ENCODE measurements at regions not wholly inside any gene's neighbourhood (a gene's known extent, or its start where the extent isn't known, plus 50 kb on each side); places are given as distances from the start of the nearest gene placed in this dataset.

DNA sequence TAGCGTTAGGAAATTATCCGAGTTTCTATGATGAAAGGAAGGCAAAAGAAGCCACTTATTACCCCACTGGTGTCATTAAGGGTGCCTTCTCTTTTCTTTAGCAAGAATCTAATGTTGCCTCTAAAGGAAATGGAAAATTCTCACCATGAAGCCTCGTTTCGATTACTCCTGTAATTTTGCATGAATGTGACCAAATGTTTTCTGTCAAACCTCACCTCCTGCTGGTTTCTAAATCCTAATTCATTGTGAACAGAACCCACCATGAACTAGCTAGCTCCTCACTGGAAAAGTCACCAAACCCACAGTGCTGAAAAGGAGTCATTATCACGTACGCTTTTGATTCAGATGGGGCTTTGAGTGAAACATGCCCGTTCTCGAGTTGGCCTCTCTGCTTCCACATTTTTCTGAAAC, 119.9 kb downstream of the COPS8 start:
- Histone ChIP-seq H3K9me1 (replicated peaks; ENCODE audit: control insufficient read depth, extremely low read depth, insufficient read depth, low read length) (no peaks in the 10 kb centered on the region), H2AFZ (ENCODE audit: low read depth, low read length) (no peak overlapping the region), H3K27ac (ENCODE audit: insufficient read depth, low read depth, low read length) (no peak overlapping the region), H3K79me2 (ENCODE audit: control insufficient read depth, insufficient read depth, low read length) (no peaks in the 10 kb centered on the region), H3K4me3 (replicated peaks in 1 of 3; ENCODE audit: insufficient read depth in 1 of 3, low read depth in 1 of 3, low read length in 3 of 3) (no peak overlapping the region), H3K4me2 (ENCODE audit: insufficient read depth, low read length) (no peak overlapping the region), H3K36me3 (ENCODE audit: control insufficient read depth in 2 of 2, extremely low read depth in 1 of 2, insufficient read depth in 2 of 2, low read length in 2 of 2) (no peaks in the 10 kb centered on the region), H3K4me1 (ENCODE audit: control insufficient read depth, extremely low read depth, insufficient read depth, low read length) (peaks cover 6% of the 10 kb centered on the region), H4K20me1 (replicated peaks; ENCODE audit: control insufficient read depth, extremely low read depth, insufficient read depth, low read length) (no peaks in the 10 kb centered on the region), H3K9ac (replicated peaks; ENCODE audit: extremely low read depth, insufficient read depth, low read length) (no peak overlapping the region), H3K9me3 (replicated peaks; ENCODE audit: control insufficient read depth, insufficient read depth, low read length) (no peaks in the 10 kb centered on the region), H3K27me3 (ENCODE audit: control insufficient read depth in 2 of 2, insufficient read depth in 2 of 2, low read length in 2 of 2) (peaks cover 0 to 2% of the 10 kb centered on the region in 2 experiments)
- DNase-seq (ENCODE audit: low read depth, low spot score) (no peak), FAIRE-seq (no peak)
- BruUV-seq (replicated peaks), result no TSS peak
- ChIA-PET CTCF (interaction anchor here (1.1 kb wide), 1 partner anchor 40 kb away, joined by 3 read pairs; no protein-coding TSS in a partner anchor), POLR2A (no interaction called here)
- no peak for TF ChIP-seq MYC (IDR thresholded peaks at IDR 0.05; ENCODE audit: low read depth, low read length)
- TF ChIP-seq, protein P1, sequence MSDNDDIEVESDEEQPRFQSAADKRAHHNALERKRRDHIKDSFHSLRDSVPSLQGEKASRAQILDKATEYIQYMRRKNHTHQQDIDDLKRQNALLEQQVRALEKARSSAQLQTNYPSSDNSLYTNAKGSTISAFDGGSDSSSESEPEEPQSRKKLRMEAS (IDR thresholded peaks at IDR 0.05; ENCODE audit: insufficient read depth, insufficient read length), result no peak
- TF ChIP-seq POLR2A (IDR thresholded peaks at IDR 0.05; ENCODE audit: low read depth, low read length), result no peak
- TF ChIP-seq FOS (IDR thresholded peaks at IDR 0.05; ENCODE audit: borderline replicate concordance, insufficient read depth, low read length), result no peak
- no peak for TF ChIP-seq JUN (IDR thresholded peaks at IDR 0.05; ENCODE audit: borderline replicate concordance, insufficient read depth, insufficient read length, low read depth)
- TF ChIP-seq GATA2 (IDR thresholded peaks at IDR 0.05; ENCODE audit: insufficient read depth, insufficient read length, low read depth, low read length), result no peak
- TF ChIP-seq POLR2AphosphoS5 (IDR thresholded peaks at IDR 0.05; ENCODE audit: insufficient read depth, low read depth, low read length), result no peak
- TF ChIP-seq EZH2 (IDR thresholded peaks at IDR 0.05; ENCODE audit: borderline replicate concordance, low read depth, low read length, severe bottlenecking), result no peak
- TF ChIP-seq CTCF (IDR thresholded peaks at IDR 0.05; ENCODE audit: extremely low read depth in 1 of 2, insufficient read depth in 1 of 2, low read depth in 1 of 2, low read length in 2 of 2), result no peak
- intact Hi-C loops (cut with micrococcal nuclease), result no loop called here
- dilution Hi-C loops (cut with MboI; ENCODE audit: extremely low pct_ligation_motif_present, low sequenced_read_pairs), result no loop called here
